ENCODE measurements at regions not wholly inside any gene's neighbourhood (a gene's known extent, or its start where the extent isn't known, plus 50 kb on each side); places are given as distances from the start of the nearest gene placed in this dataset.
A peak's percentile ranks its signal among the peaks of the same experiment; 100 is the strongest.

DNA sequence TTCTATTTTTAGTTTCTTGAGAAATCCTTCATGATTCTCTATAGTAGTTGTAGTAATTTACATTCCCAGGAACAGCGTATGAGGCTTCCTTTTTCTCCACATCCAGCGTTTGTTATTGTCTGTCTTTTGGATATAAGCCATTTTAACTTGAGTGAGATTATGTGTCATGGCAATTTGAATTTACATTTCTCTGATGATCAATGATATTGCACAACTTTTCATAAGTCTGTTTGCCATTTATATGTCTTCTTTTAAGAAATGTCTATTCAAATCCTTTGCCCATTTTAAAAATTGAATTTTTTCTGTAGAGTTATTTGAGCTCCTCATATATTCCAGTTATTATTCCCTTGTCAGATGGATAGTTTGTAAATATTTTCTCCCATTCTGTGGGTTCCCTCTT is 285.1 kb downstream of the REEP3 start (continued):
- no peak for TF ChIP-seq CSRNP3 (CRISPR knock-in tag; IDR thresholded peaks at IDR 0.05)
- TF ChIP-seq OSR1 (CRISPR knock-in tag; IDR thresholded peaks at IDR 0.05) = no peak
- TF ChIP-seq GLIS3 (CRISPR knock-in tag; IDR thresholded peaks at IDR 0.05) = no peak
- TF ChIP-seq, protein P1, sequence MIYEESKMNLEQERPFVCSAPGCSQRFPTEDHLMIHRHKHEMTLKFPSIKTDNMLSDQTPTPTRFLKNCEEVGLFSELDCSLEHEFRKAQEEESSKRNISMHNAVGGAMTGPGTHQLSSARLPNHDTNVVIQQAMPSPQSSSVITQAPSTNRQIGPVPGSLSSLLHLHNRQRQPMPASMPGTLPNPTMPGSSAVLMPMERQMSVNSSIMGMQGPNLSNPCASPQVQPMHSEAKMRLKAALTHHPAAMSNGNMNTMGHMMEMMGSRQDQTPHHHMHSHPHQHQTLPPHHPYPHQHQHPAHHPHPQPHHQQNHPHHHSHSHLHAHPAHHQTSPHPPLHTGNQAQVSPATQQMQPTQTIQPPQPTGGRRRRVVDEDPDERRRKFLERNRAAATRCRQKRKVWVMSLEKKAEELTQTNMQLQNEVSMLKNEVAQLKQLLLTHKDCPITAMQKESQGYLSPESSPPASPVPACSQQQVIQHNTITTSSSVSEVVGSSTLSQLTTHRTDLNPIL (CRISPR knock-in tag; IDR thresholded peaks at IDR 0.05; ENCODE audit: low read depth) = no peak
- no peak for TF ChIP-seq ZNF70 (CRISPR knock-in tag; IDR thresholded peaks at IDR 0.05)
- TF ChIP-seq ZNF565 (CRISPR knock-in tag; conservative IDR thresholded peaks at IDR 0.05; ENCODE audit: low read depth) = no peak
- no peak for TF ChIP-seq ZFP3 (CRISPR knock-in tag; IDR thresholded peaks at IDR 0.05)

DNA sequence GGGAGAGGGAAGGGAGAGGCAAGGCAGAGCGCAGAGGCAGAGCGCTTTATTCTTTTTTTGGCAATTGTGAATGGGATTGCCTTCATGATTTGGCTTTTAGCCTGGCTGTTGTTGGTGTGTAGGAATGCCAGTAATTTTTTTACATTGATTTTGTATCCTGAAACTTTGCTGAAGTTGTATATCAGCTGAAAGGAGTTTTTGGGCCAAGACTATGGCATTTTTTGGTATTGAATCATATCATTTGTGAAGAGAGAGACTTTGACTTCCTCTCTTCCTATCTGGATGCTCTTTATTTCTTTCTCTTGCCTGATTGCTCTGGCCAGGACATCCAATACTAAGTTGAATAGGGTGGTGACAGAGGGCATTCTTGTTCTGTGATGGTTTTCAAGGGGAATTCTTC is 291.3 kb downstream of the REEP3 start:
- no peak for TF ChIP-seq TOX (CRISPR knock-in tag; IDR thresholded peaks at IDR 0.05; ENCODE audit: borderline replicate concordance)
- TF ChIP-seq ZNF8 (CRISPR knock-in tag; IDR thresholded peaks at IDR 0.05) = no peak
- TF ChIP-seq, protein P2, sequence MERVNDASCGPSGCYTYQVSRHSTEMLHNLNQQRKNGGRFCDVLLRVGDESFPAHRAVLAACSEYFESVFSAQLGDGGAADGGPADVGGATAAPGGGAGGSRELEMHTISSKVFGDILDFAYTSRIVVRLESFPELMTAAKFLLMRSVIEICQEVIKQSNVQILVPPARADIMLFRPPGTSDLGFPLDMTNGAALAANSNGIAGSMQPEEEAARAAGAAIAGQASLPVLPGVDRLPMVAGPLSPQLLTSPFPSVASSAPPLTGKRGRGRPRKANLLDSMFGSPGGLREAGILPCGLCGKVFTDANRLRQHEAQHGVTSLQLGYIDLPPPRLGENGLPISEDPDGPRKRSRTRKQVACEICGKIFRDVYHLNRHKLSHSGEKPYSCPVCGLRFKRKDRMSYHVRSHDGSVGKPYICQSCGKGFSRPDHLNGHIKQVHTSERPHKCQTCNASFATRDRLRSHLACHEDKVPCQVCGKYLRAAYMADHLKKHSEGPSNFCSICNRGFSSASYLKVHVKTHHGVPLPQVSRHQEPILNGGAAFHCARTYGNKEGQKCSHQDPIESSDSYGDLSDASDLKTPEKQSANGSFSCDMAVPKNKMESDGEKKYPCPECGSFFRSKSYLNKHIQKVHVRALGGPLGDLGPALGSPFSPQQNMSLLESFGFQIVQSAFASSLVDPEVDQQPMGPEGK (CRISPR knock-in tag; IDR thresholded peaks at IDR 0.05; ENCODE audit: borderline replicate concordance) = no peak
- TF ChIP-seq ESRRG (CRISPR knock-in tag; IDR thresholded peaks at IDR 0.05) = no peak
- TF ChIP-seq TCF4 (CRISPR knock-in tag; IDR thresholded peaks at IDR 0.05; ENCODE audit: borderline replicate concordance) = no peak
- no peak for TF ChIP-seq PPARA (CRISPR knock-in tag; IDR thresholded peaks at IDR 0.05; ENCODE audit: borderline replicate concordance)
- no peak for TF ChIP-seq ARNTL (CRISPR knock-in tag; IDR thresholded peaks at IDR 0.05; ENCODE audit: borderline replicate concordance, low read depth)
- TF ChIP-seq GLIS3 (CRISPR knock-in tag; IDR thresholded peaks at IDR 0.05) = no peak
- TF ChIP-seq CSDC2 (CRISPR knock-in tag; IDR thresholded peaks at IDR 0.05) = no peak
- TF ChIP-seq BACH2 (CRISPR knock-in tag; IDR thresholded peaks at IDR 0.05; ENCODE audit: borderline replicate concordance) = no peak
- TF ChIP-seq ZC3H10 (CRISPR knock-in tag; IDR thresholded peaks at IDR 0.05) = no peak
- no peak for TF ChIP-seq CSRNP3 (CRISPR knock-in tag; IDR thresholded peaks at IDR 0.05)
- no peak for TF ChIP-seq ZNF565 (CRISPR knock-in tag; conservative IDR thresholded peaks at IDR 0.05; ENCODE audit: low read depth)
- no peak for TF ChIP-seq SNAI2 (CRISPR knock-in tag; IDR thresholded peaks at IDR 0.05)
- TF ChIP-seq, protein P3, sequence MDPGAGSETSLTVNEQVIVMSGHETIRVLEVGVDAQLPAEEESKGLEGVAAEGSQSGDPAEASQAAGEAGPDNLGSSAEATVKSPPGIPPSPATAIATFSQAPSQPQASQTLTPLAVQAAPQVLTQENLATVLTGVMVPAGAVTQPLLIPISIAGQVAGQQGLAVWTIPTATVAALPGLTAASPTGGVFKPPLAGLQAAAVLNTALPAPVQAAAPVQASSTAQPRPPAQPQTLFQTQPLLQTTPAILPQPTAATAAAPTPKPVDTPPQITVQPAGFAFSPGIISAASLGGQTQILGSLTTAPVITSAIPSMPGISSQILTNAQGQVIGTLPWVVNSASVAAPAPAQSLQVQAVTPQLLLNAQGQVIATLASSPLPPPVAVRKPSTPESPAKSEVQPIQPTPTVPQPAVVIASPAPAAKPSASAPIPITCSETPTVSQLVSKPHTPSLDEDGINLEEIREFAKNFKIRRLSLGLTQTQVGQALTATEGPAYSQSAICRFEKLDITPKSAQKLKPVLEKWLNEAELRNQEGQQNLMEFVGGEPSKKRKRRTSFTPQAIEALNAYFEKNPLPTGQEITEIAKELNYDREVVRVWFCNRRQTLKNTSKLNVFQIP (CRISPR knock-in tag; IDR thresholded peaks at IDR 0.05; ENCODE audit: borderline replicate concordance, low read depth) = no peak
- TF ChIP-seq ZFP3 (CRISPR knock-in tag; IDR thresholded peaks at IDR 0.05) = no peak
- ATAC-seq = no peak

- peak; percentile 88 for ATAC-seq
- TF ChIP-seq ESRRG (CRISPR knock-in tag; IDR thresholded peaks at IDR 0.05) (no peak), ZNF565 (CRISPR knock-in tag; conservative IDR thresholded peaks at IDR 0.05; ENCODE audit: low read depth) (no peak), ZC3H10 (CRISPR knock-in tag; IDR thresholded peaks at IDR 0.05) (no peak), ISL1 (CRISPR knock-in tag; IDR thresholded peaks at IDR 0.05) (no peak), GLIS3 (CRISPR knock-in tag; IDR thresholded peaks at IDR 0.05) (no peak)
- TF ChIP-seq, protein P2 (CRISPR knock-in tag; IDR thresholded peaks at IDR 0.05; ENCODE audit: borderline replicate concordance) = no peak
These were observed 298.6 kb downstream of the REEP3 start for GRCh38 chr10:63819753-63820329.
